HG03097 (cell line): ENCODE measurements at regions not wholly inside any gene's neighbourhood (a gene's known extent, or its start where the extent isn't known, plus 50 kb on each side); places are given as distances from the start of the nearest gene placed in this dataset.
"Not testable (repeated sequence)": the region's sequence is repeated elsewhere in the genome, so short reads cannot be mapped to it uniquely, and the experiment has no call there.

ENCODE experiments used
- ATAC-seq: cut with Tn5 transposase; IDR thresholded peaks from one replicate; pipeline ENCODE4 v1.9.1; 2021; ENCODE audit not compliant: unreplicated experiment, low FRiP score

DNA sequence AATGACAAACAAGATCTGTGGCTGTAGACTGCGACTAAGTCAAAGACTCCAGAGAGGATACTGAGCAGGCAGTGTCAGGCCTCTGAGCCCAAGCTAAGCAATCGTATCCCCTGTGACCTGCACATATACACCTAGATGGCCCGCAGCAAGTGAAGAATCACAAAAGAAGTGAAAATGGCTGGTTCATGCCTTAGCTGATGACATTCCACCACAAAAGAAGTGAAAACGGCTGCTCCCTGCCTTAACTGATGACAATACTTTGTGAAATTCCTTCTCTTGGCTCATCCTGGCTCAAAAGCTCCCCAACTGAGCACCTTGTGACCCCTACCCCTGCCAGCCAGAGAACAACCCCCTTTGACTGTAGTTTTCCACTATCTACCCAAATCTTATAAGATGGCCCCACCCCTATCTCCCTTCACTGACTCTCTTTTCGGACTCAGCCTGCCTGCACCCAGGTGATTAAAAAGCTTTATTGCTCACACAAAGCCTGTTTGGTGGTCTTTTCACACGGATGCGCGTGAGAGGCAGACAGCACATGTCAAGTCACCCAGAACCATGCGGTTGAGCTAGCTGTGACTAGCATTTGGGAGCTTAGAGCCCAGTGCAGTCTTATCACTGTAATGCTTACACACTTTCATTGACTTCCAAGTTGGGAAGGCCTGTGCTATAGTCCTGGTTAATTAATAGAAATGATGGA is 812.0 kb downstream of the MCTP2 start:
- not testable (repeated sequence) for ATAC-seq

DNA sequence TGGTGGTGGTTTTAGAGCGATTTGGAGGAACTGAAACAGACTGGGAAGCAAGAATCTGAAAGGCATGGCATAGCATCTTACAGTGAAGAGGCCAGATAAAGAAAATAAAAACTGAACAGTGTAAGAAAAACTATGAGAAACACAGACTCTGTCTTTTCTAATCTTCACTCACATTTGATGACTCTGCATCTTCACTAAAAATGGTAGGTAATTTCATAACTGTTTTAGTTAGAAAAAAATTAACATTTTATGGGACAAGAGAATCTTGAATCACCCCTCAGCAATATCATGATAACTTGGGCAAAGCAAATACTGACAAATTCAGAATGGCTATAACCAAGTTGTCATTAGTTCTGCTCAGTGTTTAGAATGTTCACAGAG is 812.6 kb downstream of the MCTP2 start:
- ATAC-seq, result no peak

GRCh38 chr15:95044745-95045417 is 813.5 kb downstream of the MCTP2 start:
- no peak for ATAC-seq

- ATAC-seq, result no peak
These were observed 820.5 kb downstream of the MCTP2 start for GRCh38 chr15:95051861-95052260.

- no peak for ATAC-seq
These were observed 828.1 kb downstream of the MCTP2 start for GRCh38 chr15:95059346-95059905.

DNA sequence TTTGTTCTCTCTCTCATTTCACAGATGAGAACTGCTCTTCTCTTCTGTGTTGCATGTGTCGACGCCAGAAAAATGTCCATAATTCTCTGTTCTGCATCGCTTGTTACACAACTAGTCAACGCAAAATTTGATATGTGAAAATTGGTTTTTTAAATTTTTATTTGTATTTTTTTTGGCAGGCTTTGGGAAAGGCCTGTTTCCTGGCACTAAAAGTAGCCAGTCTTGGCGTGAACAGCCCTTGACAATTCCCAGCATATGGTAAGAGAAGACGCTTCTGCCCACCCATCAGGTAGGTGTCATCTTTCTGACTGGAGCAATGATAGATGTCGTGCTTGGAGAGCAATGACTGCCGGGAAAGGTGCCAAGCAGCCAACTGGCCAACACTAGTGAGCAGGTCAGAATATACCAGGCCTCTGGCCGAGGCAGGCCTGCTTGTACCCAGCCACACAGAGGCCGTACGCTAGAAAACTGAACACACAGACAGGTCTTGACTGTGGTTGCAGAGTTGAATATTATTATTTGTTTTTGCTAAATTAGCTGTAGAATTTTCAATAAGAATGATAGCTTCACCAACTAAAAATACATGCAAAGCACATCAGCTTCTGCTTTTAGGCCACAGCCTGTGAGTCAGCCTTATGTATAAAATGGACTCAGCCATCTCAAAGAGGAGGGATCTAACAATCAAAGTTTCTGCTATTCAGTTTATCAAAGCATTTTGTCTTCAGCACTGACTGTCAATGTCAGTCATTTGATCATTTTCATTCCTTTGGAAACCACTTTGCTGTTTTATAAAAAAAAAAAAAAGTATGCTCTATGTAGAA is 837.5 kb downstream of the MCTP2 start:
- no peak for ATAC-seq

GRCh38 chr15:95075792-95076677 is 844.7 kb downstream of the MCTP2 start:
- no peak for ATAC-seq

DNA sequence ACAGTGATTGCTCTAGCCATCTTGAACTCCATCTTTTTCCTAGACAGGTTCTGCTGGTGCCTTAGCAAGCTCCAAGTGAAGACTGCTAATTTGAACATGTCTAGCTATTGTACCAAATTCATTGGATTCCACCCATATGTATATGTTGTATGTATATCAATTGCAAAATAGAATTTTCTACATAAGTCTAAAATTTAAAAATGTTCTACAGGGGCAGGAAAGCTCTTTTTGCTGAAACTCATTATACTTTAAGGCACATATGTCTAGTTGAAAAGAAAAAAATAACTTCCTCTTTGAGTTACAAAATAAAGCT is 845.3 kb downstream of the MCTP2 start:
- ATAC-seq, result no peak

DNA sequence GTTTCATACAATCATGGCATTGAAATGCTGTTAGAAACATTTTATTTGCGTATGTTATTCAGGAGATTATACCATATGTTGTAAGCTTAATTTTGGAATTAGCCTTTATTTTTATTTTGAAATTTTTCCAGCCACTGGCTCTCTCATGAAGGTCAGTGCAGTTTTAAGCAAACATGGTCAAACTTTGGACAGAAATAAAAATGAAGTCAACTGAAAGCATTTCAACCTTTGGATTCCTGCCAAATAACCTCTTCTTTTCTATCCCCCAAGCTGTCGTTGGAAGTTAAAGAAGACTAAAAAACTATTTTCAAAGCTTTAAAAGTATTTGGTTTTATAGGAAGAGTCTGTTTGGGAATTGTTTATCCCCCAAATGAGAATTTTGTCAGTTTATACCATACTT is 846.6 kb downstream of the MCTP2 start:
- ATAC-seq, result no peak

- not testable (repeated sequence) for ATAC-seq
These were observed 848.9 kb downstream of the MCTP2 start for GRCh38 chr15:95080228-95080627.

GRCh38 chr15:95085056-95085455 is 853.7 kb downstream of the MCTP2 start:
- ATAC-seq, result no peak

- ATAC-seq, result no peak
These were observed 855.3 kb downstream of the MCTP2 start for GRCh38 chr15:95086531-95087252.

DNA sequence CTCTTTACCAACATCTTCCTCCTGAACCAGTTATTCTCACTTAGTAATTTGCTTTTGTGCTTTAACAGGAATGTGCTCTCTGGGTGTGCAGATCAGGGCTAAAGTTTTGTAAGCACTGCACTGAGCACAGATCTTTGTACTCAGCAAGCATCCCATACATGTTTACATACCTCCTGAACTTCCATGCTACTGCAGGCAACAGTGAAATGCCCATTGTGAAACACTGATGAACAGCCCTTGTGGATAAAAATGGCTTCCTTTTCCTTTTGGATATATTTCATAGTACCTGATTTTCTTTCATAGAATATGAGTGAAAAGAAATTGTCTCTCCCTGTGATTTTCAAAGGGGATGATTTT is 855.9 kb downstream of the MCTP2 start:
- no peak for ATAC-seq

DNA sequence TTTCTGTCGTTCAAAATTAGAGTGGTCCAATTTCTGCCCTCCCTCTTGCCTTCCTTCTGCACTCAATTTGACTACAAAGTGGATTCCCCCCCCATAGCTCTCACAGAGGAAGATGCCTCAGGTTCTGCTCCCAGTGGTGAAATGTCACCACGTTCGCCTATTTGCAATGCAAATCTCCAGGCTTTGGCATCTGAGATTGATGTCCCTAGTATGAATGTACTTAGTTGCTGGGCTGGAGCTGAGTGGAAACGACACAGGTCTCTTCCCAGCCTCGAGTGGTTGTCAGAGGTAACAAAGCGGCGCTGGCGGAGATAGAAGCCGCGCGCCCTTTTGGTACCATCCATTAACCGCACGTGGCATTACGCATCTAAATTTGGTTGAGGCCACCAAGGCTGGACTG is 860.1 kb downstream of the MCTP2 start:
- ATAC-seq, result no peak

- ATAC-seq, result no peak
These were observed 863.9 kb downstream of the MCTP2 start for GRCh38 chr15:95095250-95095649.

GRCh38 chr15:95096651-95097050 is 865.3 kb downstream of the MCTP2 start:
- no peak for ATAC-seq

DNA sequence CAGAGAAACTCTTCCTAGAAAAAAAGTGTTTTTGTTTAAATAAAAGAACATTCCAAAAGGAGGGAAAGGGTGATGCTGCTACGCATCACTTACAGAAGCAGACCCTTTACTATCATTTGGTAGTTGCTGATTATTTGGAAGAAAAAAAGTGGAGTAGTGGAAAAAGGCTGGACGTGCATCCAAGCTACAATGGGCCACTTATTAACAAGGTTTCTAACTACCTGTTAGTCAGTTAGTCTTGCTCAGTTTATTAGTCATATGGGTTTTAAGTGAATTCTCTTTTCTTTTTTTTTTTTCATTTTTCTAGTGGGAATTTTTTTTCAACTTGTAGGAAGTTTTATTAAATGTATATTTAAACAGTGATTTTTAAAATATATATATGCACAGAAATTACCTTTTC is 866.0 kb downstream of the MCTP2 start:
- ATAC-seq, result no peak

- no peak for ATAC-seq
These were observed 873.9 kb downstream of the MCTP2 start for GRCh38 chr15:95105229-95105628.

- no peak for ATAC-seq
These were observed 875.4 kb downstream of the MCTP2 start for GRCh38 chr15:95106801-95107200.

- no peak for ATAC-seq
These were observed 877.3 kb downstream of the MCTP2 start for GRCh38 chr15:95108673-95109072.
